ENCODE measurements at regions not wholly inside any gene's neighbourhood (a gene's known extent, or its start where the extent isn't known, plus 50 kb on each side); places are given as distances from the start of the nearest gene placed in this dataset.

DNA sequence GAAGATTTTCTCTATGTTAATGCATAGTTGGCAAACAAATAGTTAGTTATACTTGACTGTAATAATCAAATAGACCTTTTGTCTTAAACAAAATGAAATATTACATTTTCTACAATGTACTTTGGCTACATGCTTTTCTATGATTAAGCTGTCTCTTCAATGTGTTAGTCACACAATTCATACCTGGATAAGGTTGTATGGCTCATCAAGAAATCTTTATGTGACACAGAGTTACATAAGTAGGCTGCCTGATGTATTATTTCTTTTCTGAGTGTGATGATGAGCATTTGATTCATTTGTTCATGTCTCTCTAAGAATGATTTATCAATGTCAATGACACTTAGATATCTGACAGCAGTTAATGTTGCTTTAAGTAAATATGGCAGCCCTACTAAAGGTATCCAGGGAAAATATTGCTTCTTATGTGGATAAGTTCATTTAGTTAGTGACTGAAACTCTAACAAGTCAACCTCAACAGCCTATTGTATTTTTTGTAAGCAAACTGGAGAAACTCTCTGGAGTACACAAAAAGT lies 157.4 kb upstream of the SOX2 start:
- Histone ChIP-seq H3K79me1 (ENCODE audit: low read depth, low read length) (no peaks in the 10 kb centered on the region), H4K8ac (ENCODE audit: low read depth, low read length) (no peak overlapping the region), H2BK12ac (ENCODE audit: low read length) (no peak overlapping the region), H3K4me1 (ENCODE audit: control insufficient read depth in 2 of 2, insufficient read depth in 1 of 2, low read depth in 1 of 2, low read length in 2 of 2) (peaks cover 0 to 3% of the 10 kb centered on the region in 2 donors), H3K36me3 (replicated peaks in 1 of 2; ENCODE audit: control insufficient read depth in 2 of 2, insufficient read depth in 2 of 2, low read length in 2 of 2) (no peaks in the 10 kb centered on the region), H3K23ac (ENCODE audit: low read depth, low read length, poor library complexity) (no peak overlapping the region), H2BK15ac (ENCODE audit: low read length) (no peak overlapping the region), H3K14ac (ENCODE audit: low read length) (no peak overlapping the region), H2BK120ac (ENCODE audit: low read depth, low read length) (no peak overlapping the region), H3K18ac (ENCODE audit: low read length) (no peak overlapping the region), H2BK5ac (ENCODE audit: low read length) (no peak overlapping the region), H4K91ac (ENCODE audit: low read depth, low read length, poor library complexity) (no peak overlapping the region), H3K4me3 (ENCODE audit: low read length in 2 of 2) (no peak overlapping the region), H3K27ac (replicated peaks; ENCODE audit: low read length) (no peak overlapping the region), H2AK5ac (ENCODE audit: low read depth, low read length) (no peak overlapping the region), H3K9me3 (replicated peaks in 1 of 2; ENCODE audit: control insufficient read depth in 2 of 2, insufficient read depth in 1 of 2, low read depth in 1 of 2, low read length in 2 of 2) (no peaks in the 10 kb centered on the region), H2AFZ (ENCODE audit: low read length) (no peak overlapping the region), H3K27me3 (ENCODE audit: control insufficient read depth in 3 of 3, insufficient read depth in 3 of 3, low read depth in 1 of 3, low read length in 3 of 3) (no peaks in the 10 kb centered on the region), H3K4ac (ENCODE audit: low read length) (no peak overlapping the region), H3K9ac (ENCODE audit: low read depth, low read length, poor library complexity) (no peak overlapping the region), H3K4me2 (ENCODE audit: insufficient read depth, low read length, poor library complexity, severe bottlenecking) (no peak overlapping the region)
- no peak for DNase-seq (ENCODE audit: low spot score)

DNA sequence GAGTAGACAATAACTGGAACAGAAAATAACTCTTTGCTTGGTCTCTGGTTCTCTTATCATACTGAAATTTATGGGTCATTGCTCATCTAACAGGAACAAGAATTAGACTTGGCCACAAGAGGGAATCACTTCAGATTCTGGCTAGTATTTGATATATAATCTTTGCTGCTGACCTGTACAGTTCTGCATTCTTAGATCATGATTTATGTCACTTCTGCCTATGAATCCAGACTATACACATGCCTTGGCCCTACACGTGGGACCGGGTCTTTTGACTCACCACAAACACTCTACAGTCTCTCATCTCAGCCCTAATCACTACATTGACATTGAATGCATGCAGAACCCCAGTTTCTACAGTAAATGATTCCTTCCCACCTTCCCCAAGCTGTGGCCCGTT lies 162.5 kb upstream of the SOX2 start:
- H3K4me3 ChIP-seq (ENCODE audit: low read length in 2 of 2), result no peak overlapping the region
- no peak overlapping the region for H3K23ac ChIP-seq (ENCODE audit: low read depth, low read length, poor library complexity)
- no peak overlapping the region for H3K4me2 ChIP-seq (ENCODE audit: insufficient read depth, low read length, poor library complexity, severe bottlenecking)
- H2AK5ac ChIP-seq (ENCODE audit: low read depth, low read length), result no peak overlapping the region
- no peak overlapping the region for H2BK12ac ChIP-seq (ENCODE audit: low read length)
- WGBS, 2 donors (ENCODE audit: extremely low coverage in 2 of 2, insufficient read length in 2 of 2, insufficient replicate concordance in 1 of 2), result no CpG with 5 or more reads among the region's 3 CpGs
- H3K4me1 ChIP-seq (ENCODE audit: control insufficient read depth in 2 of 2, insufficient read depth in 1 of 2, low read depth in 1 of 2, low read length in 2 of 2), result peaks cover 0 to 3% of the 10 kb centered on the region in 2 donors
- no peak overlapping the region for H2BK120ac ChIP-seq (ENCODE audit: low read depth, low read length)
- no peak overlapping the region for H3K14ac ChIP-seq (ENCODE audit: low read length)
- no peak for DNase-seq (ENCODE audit: low spot score)
- no peak overlapping the region for H3K27ac ChIP-seq (replicated peaks; ENCODE audit: low read length)
- H4K8ac ChIP-seq (ENCODE audit: low read depth, low read length), result no peak overlapping the region
- H2AFZ ChIP-seq (ENCODE audit: low read length), result peak overlapping the region; percentile 27
- no peaks in the 10 kb centered on the region for H3K79me1 ChIP-seq (ENCODE audit: low read depth, low read length)
- no peaks in the 10 kb centered on the region for H3K27me3 ChIP-seq (ENCODE audit: control insufficient read depth in 3 of 3, insufficient read depth in 3 of 3, low read depth in 1 of 3, low read length in 3 of 3)
- H3K36me3 ChIP-seq (replicated peaks in 1 of 2; ENCODE audit: control insufficient read depth in 2 of 2, insufficient read depth in 2 of 2, low read length in 2 of 2), result no peaks in the 10 kb centered on the region
- H3K9me3 ChIP-seq (replicated peaks in 1 of 2; ENCODE audit: control insufficient read depth in 2 of 2, insufficient read depth in 1 of 2, low read depth in 1 of 2, low read length in 2 of 2), result peaks cover 0 to 3% of the 10 kb centered on the region in 2 donors
- no peak overlapping the region for H4K91ac ChIP-seq (ENCODE audit: low read depth, low read length, poor library complexity)
- no peak overlapping the region for H2BK15ac ChIP-seq (ENCODE audit: low read length)
- no peak overlapping the region for H2BK5ac ChIP-seq (ENCODE audit: low read length)
- no peak overlapping the region for H3K4ac ChIP-seq (ENCODE audit: low read length)
- H3K18ac ChIP-seq (ENCODE audit: low read length), result no peak overlapping the region
- H3K9ac ChIP-seq (ENCODE audit: low read depth, low read length, poor library complexity), result no peak overlapping the region

DNA sequence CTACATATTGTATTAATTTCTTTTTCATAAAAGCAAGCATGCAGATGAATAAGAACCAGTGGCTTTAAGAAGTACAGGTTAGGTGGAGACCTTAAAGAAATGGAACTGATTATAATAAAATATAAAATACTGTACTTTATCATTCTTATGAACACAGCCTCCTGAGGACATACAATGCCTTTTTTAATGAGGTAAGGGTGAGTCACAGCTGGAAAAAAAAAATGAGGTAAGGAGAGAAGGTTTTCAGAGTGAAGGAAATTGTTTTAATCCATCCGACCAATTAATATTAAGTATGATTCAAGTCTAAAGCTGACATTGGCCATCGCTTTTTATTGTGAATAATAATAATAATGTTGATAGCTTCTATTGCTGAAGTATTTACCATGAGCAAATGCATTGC lies 170.3 kb upstream of the SOX2 start:
- Histone ChIP-seq H3K27ac (replicated peaks; ENCODE audit: low read length) (no peak overlapping the region), H2BK5ac (ENCODE audit: low read length) (no peak overlapping the region), H2BK15ac (ENCODE audit: low read length) (no peak overlapping the region), H3K14ac (ENCODE audit: low read length) (no peak overlapping the region), H4K8ac (ENCODE audit: low read depth, low read length) (no peak overlapping the region), H3K18ac (ENCODE audit: low read length) (no peak overlapping the region), H3K4me1 (ENCODE audit: control insufficient read depth in 2 of 2, insufficient read depth in 1 of 2, low read depth in 1 of 2, low read length in 2 of 2) (peaks cover 0 to 2% of the 10 kb centered on the region in 2 donors), H3K9ac (ENCODE audit: low read depth, low read length, poor library complexity) (no peak overlapping the region), H4K91ac (ENCODE audit: low read depth, low read length, poor library complexity) (no peak overlapping the region), H3K79me1 (ENCODE audit: low read depth, low read length) (no peaks in the 10 kb centered on the region), H3K27me3 (ENCODE audit: control insufficient read depth in 3 of 3, insufficient read depth in 3 of 3, low read depth in 1 of 3, low read length in 3 of 3) (no peaks in the 10 kb centered on the region), H3K9me3 (replicated peaks in 1 of 2; ENCODE audit: control insufficient read depth in 2 of 2, insufficient read depth in 1 of 2, low read depth in 1 of 2, low read length in 2 of 2) (no peaks in the 10 kb centered on the region), H3K36me3 (replicated peaks in 1 of 2; ENCODE audit: control insufficient read depth in 2 of 2, insufficient read depth in 2 of 2, low read length in 2 of 2) (no peaks in the 10 kb centered on the region), H3K23ac (ENCODE audit: low read depth, low read length, poor library complexity) (no peak overlapping the region), H2AK5ac (ENCODE audit: low read depth, low read length) (no peak overlapping the region), H2BK120ac (ENCODE audit: low read depth, low read length) (no peak overlapping the region), H2AFZ (ENCODE audit: low read length) (no peak overlapping the region), H3K4ac (ENCODE audit: low read length) (no peak overlapping the region), H3K4me3 (ENCODE audit: low read length in 2 of 2) (no peak overlapping the region), H2BK12ac (ENCODE audit: low read length) (no peak overlapping the region), H3K4me2 (ENCODE audit: insufficient read depth, low read length, poor library complexity, severe bottlenecking) (no peak overlapping the region)
- no peak for DNase-seq (ENCODE audit: low spot score)
- WGBS, 2 donors (ENCODE audit: extremely low coverage in 2 of 2, insufficient read length in 2 of 2, insufficient replicate concordance in 1 of 2), result no CpG with 5 or more reads among the region's 2 CpGs

DNA sequence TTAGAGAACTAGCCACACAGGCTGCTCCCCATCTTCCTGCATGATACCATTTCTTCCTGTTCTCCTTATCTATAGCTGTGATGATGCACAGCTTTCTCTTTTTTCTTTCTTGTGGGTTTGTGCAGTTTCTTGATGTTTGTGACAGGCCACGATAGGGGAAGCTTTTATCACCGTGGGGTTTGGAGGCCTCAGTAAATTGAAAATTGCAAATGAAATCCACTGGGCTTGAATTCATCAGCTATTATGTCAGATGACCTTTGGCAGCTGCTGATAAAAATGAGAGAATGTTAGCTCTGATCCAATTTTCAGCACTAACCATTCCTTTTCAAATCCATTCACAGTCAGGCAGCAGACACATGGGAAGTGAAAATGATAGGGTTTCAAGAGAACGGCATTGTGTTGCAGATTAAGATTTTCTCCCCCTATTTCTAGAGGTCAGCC lies 176.9 kb upstream of the SOX2 start:
- no peak overlapping the region for H2BK15ac ChIP-seq (ENCODE audit: low read length)
- DNase-seq (ENCODE audit: low spot score), result no peak
- H2BK12ac ChIP-seq (ENCODE audit: low read length), result no peak overlapping the region
- H3K79me1 ChIP-seq (ENCODE audit: low read depth, low read length), result no peaks in the 10 kb centered on the region
- H3K23ac ChIP-seq (ENCODE audit: low read depth, low read length, poor library complexity), result no peak overlapping the region
- no peak overlapping the region for H3K9ac ChIP-seq (ENCODE audit: low read depth, low read length, poor library complexity)
- no peak overlapping the region for H3K14ac ChIP-seq (ENCODE audit: low read length)
- no peak overlapping the region for H3K18ac ChIP-seq (ENCODE audit: low read length)
- peaks cover 9 to 18% of the 10 kb centered on the region in 2 donors for H3K4me1 ChIP-seq (ENCODE audit: control insufficient read depth in 2 of 2, insufficient read depth in 1 of 2, low read depth in 1 of 2, low read length in 2 of 2)
- no peak overlapping the region for H2BK120ac ChIP-seq (ENCODE audit: low read depth, low read length)
- H3K4me2 ChIP-seq (ENCODE audit: insufficient read depth, low read length, poor library complexity, severe bottlenecking), result no peak overlapping the region
- H2AFZ ChIP-seq (ENCODE audit: low read length), result peak overlapping the region; percentile 6
- no peak overlapping the region for H4K91ac ChIP-seq (ENCODE audit: low read depth, low read length, poor library complexity)
- no peaks in the 10 kb centered on the region for H3K27me3 ChIP-seq (ENCODE audit: control insufficient read depth in 3 of 3, insufficient read depth in 3 of 3, low read depth in 1 of 3, low read length in 3 of 3)
- H3K9me3 ChIP-seq (replicated peaks in 1 of 2; ENCODE audit: control insufficient read depth in 2 of 2, insufficient read depth in 1 of 2, low read depth in 1 of 2, low read length in 2 of 2), result no peaks in the 10 kb centered on the region
- WGBS, 2 donors (ENCODE audit: extremely low coverage in 2 of 2, insufficient read length in 2 of 2, insufficient replicate concordance in 1 of 2), result no CpG with 5 or more reads among the region's 3 CpGs
- H3K36me3 ChIP-seq (replicated peaks in 1 of 2; ENCODE audit: control insufficient read depth in 2 of 2, insufficient read depth in 2 of 2, low read length in 2 of 2), result no peaks in the 10 kb centered on the region
- H4K8ac ChIP-seq (ENCODE audit: low read depth, low read length), result no peak overlapping the region
- no peak overlapping the region for H3K27ac ChIP-seq (replicated peaks; ENCODE audit: low read length)
- no peak overlapping the region for H3K4me3 ChIP-seq (ENCODE audit: low read length in 2 of 2)
- no peak overlapping the region for H2BK5ac ChIP-seq (ENCODE audit: low read length)
- H2AK5ac ChIP-seq (ENCODE audit: low read depth, low read length), result no peak overlapping the region
- no peak overlapping the region for H3K4ac ChIP-seq (ENCODE audit: low read length)
